ENCODE measurements at regions not wholly inside any gene's neighbourhood (a gene's known extent, or its start where the extent isn't known, plus 50 kb on each side); places are given as distances from the start of the nearest gene placed in this dataset.

DNA sequence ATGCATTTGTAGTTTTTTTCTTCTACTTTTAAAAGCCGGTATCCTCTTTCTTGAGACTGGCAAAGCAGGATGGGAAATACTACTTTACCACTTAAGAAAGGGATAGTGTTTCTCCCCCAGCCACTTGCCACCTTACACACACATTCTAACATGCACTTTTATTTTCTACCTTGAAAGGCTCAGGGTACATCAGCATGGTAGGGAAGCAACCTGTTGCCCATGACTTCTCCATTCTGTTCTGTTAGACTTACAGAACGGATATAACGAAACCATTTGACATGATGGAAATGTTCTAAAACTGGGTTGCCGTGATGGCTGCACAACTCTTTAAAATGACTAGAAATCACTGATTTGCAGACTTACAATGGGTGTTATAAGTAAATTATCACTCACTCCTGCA is 405.5 kb downstream of the SHQ1 start:
- TF ChIP-seq, protein P1, sequence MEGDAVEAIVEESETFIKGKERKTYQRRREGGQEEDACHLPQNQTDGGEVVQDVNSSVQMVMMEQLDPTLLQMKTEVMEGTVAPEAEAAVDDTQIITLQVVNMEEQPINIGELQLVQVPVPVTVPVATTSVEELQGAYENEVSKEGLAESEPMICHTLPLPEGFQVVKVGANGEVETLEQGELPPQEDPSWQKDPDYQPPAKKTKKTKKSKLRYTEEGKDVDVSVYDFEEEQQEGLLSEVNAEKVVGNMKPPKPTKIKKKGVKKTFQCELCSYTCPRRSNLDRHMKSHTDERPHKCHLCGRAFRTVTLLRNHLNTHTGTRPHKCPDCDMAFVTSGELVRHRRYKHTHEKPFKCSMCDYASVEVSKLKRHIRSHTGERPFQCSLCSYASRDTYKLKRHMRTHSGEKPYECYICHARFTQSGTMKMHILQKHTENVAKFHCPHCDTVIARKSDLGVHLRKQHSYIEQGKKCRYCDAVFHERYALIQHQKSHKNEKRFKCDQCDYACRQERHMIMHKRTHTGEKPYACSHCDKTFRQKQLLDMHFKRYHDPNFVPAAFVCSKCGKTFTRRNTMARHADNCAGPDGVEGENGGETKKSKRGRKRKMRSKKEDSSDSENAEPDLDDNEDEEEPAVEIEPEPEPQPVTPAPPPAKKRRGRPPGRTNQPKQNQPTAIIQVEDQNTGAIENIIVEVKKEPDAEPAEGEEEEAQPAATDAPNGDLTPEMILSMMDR (IDR thresholded peaks at IDR 0.05; ENCODE audit: insufficient read depth, low read length, poor library complexity, severe bottlenecking) = no peak
- no peak for TF ChIP-seq EZH2phosphoT487 (conservative IDR thresholded peaks at IDR 0.05; ENCODE audit: low read length)

Measured in SU-DHL-6 (cell line).